NB4 (cell line): ENCODE measurements at regions not wholly inside any gene's neighbourhood (a gene's known extent, or its start where the extent isn't known, plus 50 kb on each side); places are given as distances from the start of the nearest gene placed in this dataset.

Experiments used
- POLR2A ChIP-seq: IDR thresholded peaks from 2 replicates; pipeline ENCODE4 v1.6.1; 2011; ENCODE audit warnings: mild to moderate bottlenecking; ENCODE audit not compliant: insufficient read length; ENCODE audit errors: extremely low read depth
- TF ChIP-seq, protein P1 (sequence below): IDR thresholded peaks from one replicate; pipeline ENCODE4 v1.5.1; 2012; ENCODE audit warnings: low read depth, low read length
- TF ChIP-seq, protein P2 (sequence below): IDR thresholded peaks from 2 replicates; pipeline ENCODE4 v1.6.1; 2011; ENCODE audit warnings: low read depth, low read length

DNA sequence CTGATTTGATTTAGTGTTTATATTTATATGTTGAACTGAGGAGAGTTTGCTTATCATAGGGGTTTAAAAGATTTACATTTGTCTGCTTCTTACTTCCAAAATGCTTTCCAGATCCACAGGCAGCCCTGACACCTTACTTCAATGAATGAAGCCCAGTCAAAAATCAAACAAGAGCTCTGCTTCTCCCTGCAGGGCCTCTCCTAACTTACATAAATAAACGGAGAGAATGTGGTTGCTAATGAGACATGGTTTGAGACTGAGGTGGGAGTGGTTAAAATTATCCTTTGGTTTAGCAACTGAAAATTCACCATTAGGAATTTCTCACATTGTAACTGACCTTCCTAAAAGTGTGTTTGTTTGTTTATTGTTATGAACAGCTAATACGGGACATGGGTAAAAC lies 612.3 kb upstream of the FANCL start:
- TF ChIP-seq POLR2A, result no peak
- TF ChIP-seq, protein P1, sequence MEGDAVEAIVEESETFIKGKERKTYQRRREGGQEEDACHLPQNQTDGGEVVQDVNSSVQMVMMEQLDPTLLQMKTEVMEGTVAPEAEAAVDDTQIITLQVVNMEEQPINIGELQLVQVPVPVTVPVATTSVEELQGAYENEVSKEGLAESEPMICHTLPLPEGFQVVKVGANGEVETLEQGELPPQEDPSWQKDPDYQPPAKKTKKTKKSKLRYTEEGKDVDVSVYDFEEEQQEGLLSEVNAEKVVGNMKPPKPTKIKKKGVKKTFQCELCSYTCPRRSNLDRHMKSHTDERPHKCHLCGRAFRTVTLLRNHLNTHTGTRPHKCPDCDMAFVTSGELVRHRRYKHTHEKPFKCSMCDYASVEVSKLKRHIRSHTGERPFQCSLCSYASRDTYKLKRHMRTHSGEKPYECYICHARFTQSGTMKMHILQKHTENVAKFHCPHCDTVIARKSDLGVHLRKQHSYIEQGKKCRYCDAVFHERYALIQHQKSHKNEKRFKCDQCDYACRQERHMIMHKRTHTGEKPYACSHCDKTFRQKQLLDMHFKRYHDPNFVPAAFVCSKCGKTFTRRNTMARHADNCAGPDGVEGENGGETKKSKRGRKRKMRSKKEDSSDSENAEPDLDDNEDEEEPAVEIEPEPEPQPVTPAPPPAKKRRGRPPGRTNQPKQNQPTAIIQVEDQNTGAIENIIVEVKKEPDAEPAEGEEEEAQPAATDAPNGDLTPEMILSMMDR, result no peak
- TF ChIP-seq, protein P2, sequence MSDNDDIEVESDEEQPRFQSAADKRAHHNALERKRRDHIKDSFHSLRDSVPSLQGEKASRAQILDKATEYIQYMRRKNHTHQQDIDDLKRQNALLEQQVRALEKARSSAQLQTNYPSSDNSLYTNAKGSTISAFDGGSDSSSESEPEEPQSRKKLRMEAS, result no peak
